ENCODE measurements at regions not wholly inside any gene's neighbourhood (a gene's known extent, or its start where the extent isn't known, plus 50 kb on each side); places are given as distances from the start of the nearest gene placed in this dataset.

- TF ChIP-seq CTCF (IDR thresholded peaks at IDR 0.05), result no peak
- no peak for TF ChIP-seq POLR2A (IDR thresholded peaks at IDR 0.05)
Measured at GRCh38 chr2:200743042-200743676, 68.6 kb upstream of the BZW1 start.
